Right lobe of liver (tissue), 6 donors: ENCODE measurements at regions not wholly inside any gene's neighbourhood (a gene's known extent, or its start where the extent isn't known, plus 50 kb on each side); places are given as distances from the start of the nearest gene placed in this dataset.

Source experiments
- ATAC-seq, 4 donors: fragments of 200-7000 bp; cut with Tn5 transposase; one replicate each; pipeline ENCODE4 v1.9.1; 2020; ENCODE audit warnings: mild to moderate bottlenecking in 4 of 4, moderate library complexity in 4 of 4
- DNase-seq, 3 donors: peaks; one replicate each; pipeline ENCODE4 v3.0.0-alpha.2; 2020
- H3K27ac ChIP-seq, 3 donors: fragments of 200-600 bp; one replicate each; pipeline ENCODE4 v1.8.0; 2022
- H3K27me3 ChIP-seq, 2 donors: fragments of 200-600 bp; one replicate each; pipeline ENCODE4 v1.8.0; 2022
- H3K36me3 ChIP-seq, 4 donors: fragments of 200-600 bp; sonication (generic) in 1 of 4; one replicate each; pipeline versions ENCODE4 v1.5.1 to v1.8.0; 2017 to 2022; ENCODE audit warnings: control low read depth in 1 of 4
- H3K4me1 ChIP-seq, 4 donors: fragments of 200-600 bp; sonication (generic) in 1 of 4; one replicate each; pipeline versions ENCODE4 v1.5.1 to v1.8.0; 2017 to 2022; ENCODE audit warnings: control low read depth in 1 of 4
- H3K4me3 ChIP-seq, 3 donors: fragments of 200-600 bp; one replicate each; pipeline ENCODE4 v1.8.0; 2022
- H3K9me3 ChIP-seq, 4 donors: fragments of 200-600 bp; sonication (generic) in 1 of 4; one replicate each; pipeline versions ENCODE4 v1.5.1 to v1.8.0; 2017 to 2022; ENCODE audit warnings: control low read depth in 1 of 4
- POLR2A ChIP-seq: fragments of 450-650 bp; IDR thresholded peaks from one replicate; pipeline ENCODE4 v1.6.1; 2017; ENCODE audit warnings: antibody characterized with exemption, mild to moderate bottlenecking
- WGBS: methylation state at CpG from one replicate; pipeline ENCODE4 v1.1.6; 2018; ENCODE audit warnings: low coverage, low lambda C conversion rate; ENCODE audit not compliant: insufficient coverage; ENCODE audit errors: missing lambda C conversion rate; 5-methylcytosine and 5-hydroxymethylcytosine counted together
- intact Hi-C, 2 donors: fragments of 100-400 bp; cut with DNase I; formaldehyde crosslinking; loops; one replicate each; pipeline versions ENCODE4 v1.11.2 to v1.14.1; 2022
- TF ChIP-seq, protein P1 (sequence below), 4 donors: fragments of 200-600 bp in 3 of 4; fragments of 450-650 bp in 1 of 4; IDR thresholded peaks; one replicate each; pipeline versions ENCODE4 v1.5.1 to v1.8.0; 2016 to 2022; ENCODE audit warnings: antibody characterized with exemption in 4 of 4, mild to moderate bottlenecking in 2 of 4
- donor health status: DM: no; HTN: yes; CAD: no.
- donor health status: DM: no; HTN: no; CAD: no.
- donor health status: DM: no; HTN: no; CAD: no.
- donor health status: DM: no; HTN: yes; CAD: no.
- donor health status: DM: no; HTN: yes; CAD: no.

DNA sequence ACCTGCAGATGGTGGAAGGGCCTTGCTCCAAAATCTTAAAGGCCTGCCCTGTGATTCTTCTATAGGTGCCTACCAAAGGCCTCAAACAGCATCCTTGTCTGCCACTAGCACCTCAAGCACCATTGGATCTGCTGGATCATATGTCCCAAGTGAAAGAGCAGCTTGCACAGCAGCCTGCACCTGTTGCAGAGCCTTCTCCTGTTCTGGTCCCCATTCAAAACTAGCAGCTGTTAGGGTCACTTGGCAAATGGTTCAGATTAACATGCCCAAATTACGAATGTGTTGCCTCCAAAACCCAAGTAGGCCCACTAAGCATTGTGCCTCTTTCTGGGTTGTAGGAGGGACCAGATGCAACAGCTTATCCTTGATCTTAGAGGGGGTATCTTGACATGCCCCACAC lies 99.6 kb upstream of the F13A1 start:
- no peak for DNase-seq
- H3K4me3 ChIP-seq: no peak overlapping the region
- intact Hi-C loops: no loop called here
- no peaks in the 10 kb centered on the region for H3K9me3 ChIP-seq
- H3K36me3 ChIP-seq: no peaks in the 10 kb centered on the region
- no peak for TF ChIP-seq POLR2A
- TF ChIP-seq, protein P1, sequence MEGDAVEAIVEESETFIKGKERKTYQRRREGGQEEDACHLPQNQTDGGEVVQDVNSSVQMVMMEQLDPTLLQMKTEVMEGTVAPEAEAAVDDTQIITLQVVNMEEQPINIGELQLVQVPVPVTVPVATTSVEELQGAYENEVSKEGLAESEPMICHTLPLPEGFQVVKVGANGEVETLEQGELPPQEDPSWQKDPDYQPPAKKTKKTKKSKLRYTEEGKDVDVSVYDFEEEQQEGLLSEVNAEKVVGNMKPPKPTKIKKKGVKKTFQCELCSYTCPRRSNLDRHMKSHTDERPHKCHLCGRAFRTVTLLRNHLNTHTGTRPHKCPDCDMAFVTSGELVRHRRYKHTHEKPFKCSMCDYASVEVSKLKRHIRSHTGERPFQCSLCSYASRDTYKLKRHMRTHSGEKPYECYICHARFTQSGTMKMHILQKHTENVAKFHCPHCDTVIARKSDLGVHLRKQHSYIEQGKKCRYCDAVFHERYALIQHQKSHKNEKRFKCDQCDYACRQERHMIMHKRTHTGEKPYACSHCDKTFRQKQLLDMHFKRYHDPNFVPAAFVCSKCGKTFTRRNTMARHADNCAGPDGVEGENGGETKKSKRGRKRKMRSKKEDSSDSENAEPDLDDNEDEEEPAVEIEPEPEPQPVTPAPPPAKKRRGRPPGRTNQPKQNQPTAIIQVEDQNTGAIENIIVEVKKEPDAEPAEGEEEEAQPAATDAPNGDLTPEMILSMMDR (IDR thresholded peaks at IDR 0.05): no peak
- no peak overlapping the region for H3K27ac ChIP-seq
- no peaks in the 10 kb centered on the region for H3K27me3 ChIP-seq
- no peaks in the 10 kb centered on the region for H3K4me1 ChIP-seq
- ATAC-seq: no peak
- WGBS: no CpG with 5 or more reads among the region's 1 CpG

DNA sequence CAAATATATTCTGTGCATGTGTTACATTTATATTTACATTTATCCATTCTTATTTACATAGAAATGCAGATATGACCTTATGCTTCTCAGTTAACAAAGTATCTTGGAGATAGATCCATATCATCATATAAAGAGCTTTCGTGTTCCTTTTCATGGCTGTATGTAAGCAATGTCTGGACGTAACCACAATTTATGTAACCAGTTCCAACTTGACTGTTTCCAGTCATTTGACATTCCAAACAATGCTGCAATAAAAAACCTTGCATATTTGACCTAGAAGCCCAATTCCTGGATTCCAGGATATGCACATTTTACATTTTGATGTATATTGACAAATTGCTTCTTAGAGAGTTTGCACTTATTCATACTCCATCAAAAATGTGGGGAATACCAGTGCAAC lies 113.7 kb upstream of the F13A1 start:
- H3K27me3 ChIP-seq: no peaks in the 10 kb centered on the region
- no peak for TF ChIP-seq POLR2A
- TF ChIP-seq, protein P1 (IDR thresholded peaks at IDR 0.05): no peak
- no peak for DNase-seq
- H3K4me3 ChIP-seq: no peak overlapping the region
- no peaks in the 10 kb centered on the region for H3K4me1 ChIP-seq
- no peak overlapping the region for H3K27ac ChIP-seq
- intact Hi-C loops: no loop called here
- ATAC-seq: no peak
- H3K36me3 ChIP-seq: no peaks in the 10 kb centered on the region
- no peaks in the 10 kb centered on the region for H3K9me3 ChIP-seq
- 60% methylated on average over 2 of the region's 2 CpGs for WGBS

DNA sequence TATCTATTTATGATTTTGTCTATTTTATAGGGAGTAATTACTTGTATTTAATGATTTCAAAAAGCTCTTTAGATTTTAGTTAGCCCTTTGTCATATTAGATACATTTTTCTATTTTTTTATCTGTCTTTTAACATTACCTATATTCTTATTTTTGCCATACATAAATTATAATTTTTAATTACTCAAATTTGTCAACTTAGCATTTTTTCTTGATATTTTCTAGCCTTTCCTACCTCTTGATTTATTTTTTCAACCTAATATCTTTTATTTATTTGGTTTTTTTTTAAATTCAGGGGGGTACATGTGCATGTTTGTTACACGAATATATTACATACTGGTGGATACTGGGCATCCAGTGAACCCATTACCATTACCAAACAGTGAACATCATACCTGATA lies 114.3 kb upstream of the F13A1 start:
- Histone ChIP-seq H3K36me3 (no peaks in the 10 kb centered on the region), H3K4me3 (no peak overlapping the region), H3K9me3 (no peaks in the 10 kb centered on the region), H3K27ac (no peak overlapping the region), H3K27me3 (no peaks in the 10 kb centered on the region), H3K4me1 (no peaks in the 10 kb centered on the region)
- intact Hi-C loops: no loop called here
- 89% methylated on average over 1 of the region's 1 CpG for WGBS
- no peak for DNase-seq
- no peak for ATAC-seq
- TF ChIP-seq, protein P1 (IDR thresholded peaks at IDR 0.05): no peak
- no peak for TF ChIP-seq POLR2A

- Histone ChIP-seq H3K9me3 (no peaks in the 10 kb centered on the region), H3K36me3 (no peaks in the 10 kb centered on the region), H3K4me3 (no peak overlapping the region), H3K27me3 (no peaks in the 10 kb centered on the region), H3K4me1 (no peaks in the 10 kb centered on the region), H3K27ac (no peak overlapping the region)
- no peak for DNase-seq
- no peak for TF ChIP-seq POLR2A
- TF ChIP-seq, protein P1 (IDR thresholded peaks at IDR 0.05): no peak
- no peak for ATAC-seq
- WGBS: 70% methylated on average over 2 of the region's 4 CpGs
- intact Hi-C loops: no loop called here
These were observed 115.9 kb upstream of the F13A1 start for GRCh38 chr6:6436366-6436765.

- DNase-seq (no peak), ATAC-seq (no peak)
- Histone ChIP-seq H3K27me3 (no peaks in the 10 kb centered on the region), H3K36me3 (no peaks in the 10 kb centered on the region), H3K9me3 (no peaks in the 10 kb centered on the region), H3K4me3 (no peak overlapping the region), H3K27ac (no peak overlapping the region), H3K4me1 (no peaks in the 10 kb centered on the region)
- 23% methylated on average over 3 of the region's 3 CpGs for WGBS
- TF ChIP-seq, protein P1 (IDR thresholded peaks at IDR 0.05): no peak
- TF ChIP-seq POLR2A: no peak
- intact Hi-C loops: no loop called here
These were observed 116.5 kb upstream of the F13A1 start for GRCh38 chr6:6436946-6437345.
